Heart left ventricle (tissue), 13 donors: ENCODE measurements at regions not wholly inside any gene's neighbourhood (a gene's known extent, or its start where the extent isn't known, plus 50 kb on each side); places are given as distances from the start of the nearest gene placed in this dataset.

Source experiments
- POLR2A ChIP-seq, 2 donors: fragments of 450-650 bp; IDR thresholded peaks; one replicate each; pipeline ENCODE4 v1.6.1; 2017; ENCODE audit warnings: antibody characterized with exemption in 2 of 2, mild to moderate bottlenecking in 2 of 2, moderate library complexity in 2 of 2
- TF ChIP-seq, protein P1 (sequence below), 12 donors: fragments of 200-600 bp; sonication (generic) in 4 of 12; IDR thresholded peaks; one replicate each; pipeline versions ENCODE4 v1.5.0 to v1.8.0; 2018 to 2022; ENCODE audit warnings: antibody characterized with exemption in 12 of 12, mild to moderate bottlenecking in 5 of 12
- donor health status: ischemic (EF 13 %, LVEDD 7.1; RV severe dilation, severe dysfunction).
- donor health status: DM: no; HTN: yes; CAD: no.
- donor health status: DM: no; HTN: no; CAD: no.
- donor health status: ischemic (EF 25% LVEDD 6.9; RV normal size, moderate dysfunction).
- donor health status: ischemic (EF 25% LVEDD 5.7; RV mildly dilated, moderate dysfunction).
- donor health status: ischemic (EF 35%, LVEDD 5.7; RV mildly dilated, moderate dysfunction).
- donor health status: nonischemic (EF 11% LVEDD 7.7; RV severe dilation, severe dysfunction).
- donor health status: DM: yes; HTN: yes; CAD: no.
- donor health status: PGD.
- donor health status: ischemic (EF 29% LVEDD 5.4; RV normal size, mild dysfunction).
- donor health status: nonischemic (EF 23%, LVEDD 6.1; RV moderate dilation, normal function).

DNA sequence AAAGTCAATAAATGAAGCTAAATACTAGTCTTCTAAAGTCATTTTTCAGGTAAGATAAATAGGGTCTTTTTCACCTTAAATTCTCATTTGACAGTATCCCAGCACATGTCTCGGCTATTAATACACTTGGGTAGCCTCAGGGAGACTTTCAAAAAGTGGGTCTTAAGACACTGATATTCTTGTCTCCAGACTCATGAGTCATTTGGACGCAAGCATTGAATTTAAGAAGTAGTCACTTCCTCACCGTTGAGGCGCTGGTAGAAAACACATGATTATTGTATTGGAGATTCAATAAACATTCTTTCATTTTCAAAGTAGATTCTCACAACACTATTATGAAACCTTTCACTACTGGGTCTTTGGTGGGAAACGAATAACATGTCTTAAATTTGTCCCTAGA is 108.9 kb upstream of the SP8 start:
- TF ChIP-seq, protein P1, sequence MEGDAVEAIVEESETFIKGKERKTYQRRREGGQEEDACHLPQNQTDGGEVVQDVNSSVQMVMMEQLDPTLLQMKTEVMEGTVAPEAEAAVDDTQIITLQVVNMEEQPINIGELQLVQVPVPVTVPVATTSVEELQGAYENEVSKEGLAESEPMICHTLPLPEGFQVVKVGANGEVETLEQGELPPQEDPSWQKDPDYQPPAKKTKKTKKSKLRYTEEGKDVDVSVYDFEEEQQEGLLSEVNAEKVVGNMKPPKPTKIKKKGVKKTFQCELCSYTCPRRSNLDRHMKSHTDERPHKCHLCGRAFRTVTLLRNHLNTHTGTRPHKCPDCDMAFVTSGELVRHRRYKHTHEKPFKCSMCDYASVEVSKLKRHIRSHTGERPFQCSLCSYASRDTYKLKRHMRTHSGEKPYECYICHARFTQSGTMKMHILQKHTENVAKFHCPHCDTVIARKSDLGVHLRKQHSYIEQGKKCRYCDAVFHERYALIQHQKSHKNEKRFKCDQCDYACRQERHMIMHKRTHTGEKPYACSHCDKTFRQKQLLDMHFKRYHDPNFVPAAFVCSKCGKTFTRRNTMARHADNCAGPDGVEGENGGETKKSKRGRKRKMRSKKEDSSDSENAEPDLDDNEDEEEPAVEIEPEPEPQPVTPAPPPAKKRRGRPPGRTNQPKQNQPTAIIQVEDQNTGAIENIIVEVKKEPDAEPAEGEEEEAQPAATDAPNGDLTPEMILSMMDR (IDR thresholded peaks at IDR 0.05), result no peak
- no peak for TF ChIP-seq POLR2A (IDR thresholded peaks at IDR 0.05)
